Renal pelvis (tissue), 1 donor: ENCODE measurements at regions not wholly inside any gene's neighbourhood (a gene's known extent, or its start where the extent isn't known, plus 50 kb on each side); places are given as distances from the start of the nearest gene placed in this dataset.

Experiments used
- DNase-seq: peaks from one replicate; pipeline ENCODE4 v3.0.0-alpha.2; 2013

GRCh38 chr20:24762791-24763350 lies 186.2 kb upstream of the CST7 start:
- DNase-seq = no peak

DNA sequence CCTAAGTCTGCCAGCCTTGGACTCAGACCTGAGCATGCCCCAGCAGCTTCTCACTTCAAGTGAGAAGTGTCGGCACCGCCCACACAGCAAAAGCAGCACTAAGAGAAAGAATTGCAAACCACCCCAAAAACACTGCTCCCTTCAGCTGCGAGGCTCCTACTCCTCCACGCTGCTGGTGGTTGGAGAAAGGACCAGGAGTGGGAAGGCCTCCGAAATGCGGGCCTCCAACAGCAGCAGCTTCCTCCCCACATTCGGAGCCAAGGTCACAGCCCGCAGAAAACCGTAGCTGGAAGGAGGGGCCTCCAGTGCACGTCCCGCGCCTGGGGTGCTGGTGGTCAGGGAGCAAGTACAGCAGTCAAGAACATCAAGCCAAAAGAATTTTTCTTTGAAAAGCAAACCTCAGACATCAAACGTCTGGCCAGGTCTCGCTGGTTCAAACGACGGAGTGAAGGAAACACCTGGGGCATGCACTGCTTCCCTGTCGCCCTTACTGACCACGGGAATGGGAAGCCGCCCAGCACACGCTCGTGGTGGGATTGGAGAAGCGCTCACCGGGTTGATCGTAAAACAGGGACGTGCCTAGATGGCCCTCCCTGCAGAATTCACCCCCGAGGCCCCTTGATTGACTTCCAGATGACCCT lies 185.6 kb upstream of the CST7 start:
- DNase-seq = no peak

- no peak for DNase-seq
Measured at GRCh38 chr20:24764027-24764793, 184.9 kb upstream of the CST7 start.

- DNase-seq = no peak
Measured at GRCh38 chr20:24764794-24765202, 184.3 kb upstream of the CST7 start.

DNA sequence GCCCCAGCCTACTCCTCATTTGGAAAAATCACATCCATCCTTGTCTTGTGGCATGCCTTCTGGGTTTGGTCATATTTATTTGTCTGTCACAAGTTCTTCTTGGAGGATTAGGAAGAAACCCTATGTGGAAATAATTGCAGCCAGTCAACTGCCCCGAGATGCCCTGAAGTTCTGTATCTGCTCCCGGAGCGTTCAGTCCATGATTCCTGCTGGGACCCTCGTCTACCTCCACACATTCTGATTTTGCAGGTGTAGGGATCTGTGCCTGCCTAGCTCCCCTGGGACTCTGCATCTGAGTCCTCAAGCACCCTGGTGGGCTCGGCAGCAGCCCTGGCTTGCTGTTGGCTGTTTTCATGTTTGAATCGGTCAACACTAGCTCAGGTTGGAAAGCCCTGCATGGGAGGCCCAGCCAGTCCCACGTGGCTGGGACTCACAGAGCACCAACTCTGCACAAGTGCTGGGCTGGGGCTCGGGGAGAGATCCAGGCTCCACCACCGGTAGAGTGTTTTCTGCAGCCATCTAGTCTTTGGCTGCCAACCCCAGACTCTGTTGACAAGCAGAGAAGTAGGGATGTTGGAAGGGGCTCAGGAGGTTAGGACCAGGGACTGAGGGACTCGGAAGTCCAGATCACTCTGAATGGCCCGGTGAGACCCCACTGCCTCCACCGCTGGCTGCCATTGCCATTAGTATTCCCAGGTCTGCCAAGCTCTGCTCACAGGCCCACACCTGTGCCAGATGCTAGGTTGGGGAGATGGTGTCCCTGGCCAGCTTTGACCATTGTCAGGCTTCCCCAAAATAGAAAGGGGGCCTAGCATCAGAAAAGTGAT lies 183.5 kb upstream of the CST7 start:
- no peak for DNase-seq

DNA sequence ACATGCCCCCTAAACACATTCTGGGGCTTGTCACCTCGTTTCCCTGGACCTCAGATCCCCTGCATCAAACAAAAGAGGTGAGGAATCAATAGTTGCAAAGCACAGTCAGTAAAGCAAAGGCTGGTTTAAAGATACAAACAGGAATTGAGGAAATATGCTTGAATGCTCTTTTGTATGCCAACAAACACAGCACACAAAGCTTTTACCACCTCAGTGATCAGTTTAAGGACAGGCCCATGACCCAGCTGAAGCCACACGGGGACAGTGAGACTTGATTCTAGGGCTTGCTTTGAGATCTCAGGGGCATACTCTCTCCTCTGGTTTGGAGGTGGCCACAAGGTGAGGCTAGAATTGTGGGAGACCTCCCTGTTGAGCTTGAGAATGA lies 182.9 kb upstream of the CST7 start:
- no peak for DNase-seq

GRCh38 chr20:24766826-24767622 lies 182.0 kb upstream of the CST7 start:
- no peak for DNase-seq

DNA sequence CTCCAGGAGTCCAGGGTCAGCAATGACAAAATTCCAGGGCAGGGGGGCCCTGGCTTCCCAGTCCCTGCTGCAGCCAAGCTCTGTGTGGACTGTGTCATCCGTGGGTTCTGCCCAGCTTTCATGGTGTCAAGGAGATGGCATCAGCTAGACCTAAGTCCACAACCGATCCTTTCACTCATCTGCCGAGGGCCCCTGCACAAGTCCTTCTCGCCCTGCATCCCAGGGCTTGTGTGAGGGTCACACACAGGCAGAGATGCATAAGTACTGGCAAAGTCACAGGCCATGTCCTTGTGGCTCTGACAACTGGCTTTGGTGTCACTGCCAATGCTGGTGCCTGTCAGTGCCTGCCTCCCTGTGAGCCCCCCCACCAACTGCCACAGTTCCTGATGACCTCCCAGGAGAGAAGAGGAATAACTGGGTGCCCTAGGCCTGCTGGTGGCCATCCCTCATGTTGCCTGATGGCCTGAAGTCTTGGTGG lies 181.4 kb upstream of the CST7 start:
- DNase-seq = no peak

- DNase-seq = no peak
Measured at GRCh38 chr20:24768201-24768636, 180.8 kb upstream of the CST7 start.

DNA sequence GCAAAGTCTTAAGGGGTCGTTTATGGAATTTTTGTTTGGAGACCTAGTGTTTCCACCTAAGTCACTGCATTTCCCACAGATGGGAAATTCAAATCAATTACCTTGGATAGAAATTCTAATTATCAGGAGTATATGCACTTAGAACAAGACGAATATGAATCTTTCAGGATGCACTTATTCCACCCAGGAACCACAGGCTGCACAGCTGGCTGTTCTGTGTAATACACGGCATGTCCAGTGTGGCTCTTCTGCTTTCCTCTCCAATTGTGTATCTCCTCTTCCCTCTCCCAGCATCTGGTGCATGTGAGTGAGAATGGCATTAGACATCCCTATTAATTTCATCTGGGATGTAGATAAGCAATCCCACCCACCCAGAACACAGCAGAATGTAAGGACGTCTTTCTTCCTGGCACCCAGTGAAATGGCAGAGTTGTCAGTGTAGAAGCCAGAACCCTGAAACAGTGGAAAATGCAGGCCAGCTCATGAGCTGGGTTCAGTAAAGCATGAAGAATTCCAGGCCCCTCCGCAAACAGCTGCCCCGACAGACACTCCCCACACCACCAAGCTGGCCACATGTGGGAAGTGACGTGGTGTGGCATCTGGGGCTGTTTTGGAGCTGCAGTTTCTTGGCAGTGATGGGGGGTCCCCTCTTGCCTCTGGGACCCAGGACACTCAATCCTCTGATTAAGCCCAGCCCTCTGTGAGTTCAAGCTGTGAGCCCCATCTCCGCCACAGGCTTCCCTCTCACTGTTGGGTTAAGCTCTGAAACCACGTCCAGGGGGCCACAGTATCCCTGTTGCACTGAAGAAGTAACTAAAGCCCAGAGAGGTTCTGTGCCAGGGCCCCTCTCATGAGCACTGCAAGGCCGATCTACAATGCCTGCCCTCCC lies 180.1 kb upstream of the CST7 start:
- no peak for DNase-seq

GRCh38 chr20:24769878-24770627 lies 179.0 kb upstream of the CST7 start:
- no peak for DNase-seq

GRCh38 chr20:24770628-24771541 lies 178.2 kb upstream of the CST7 start:
- no peak for DNase-seq

GRCh38 chr20:24771542-24772061 lies 177.5 kb upstream of the CST7 start:
- no peak for DNase-seq

DNA sequence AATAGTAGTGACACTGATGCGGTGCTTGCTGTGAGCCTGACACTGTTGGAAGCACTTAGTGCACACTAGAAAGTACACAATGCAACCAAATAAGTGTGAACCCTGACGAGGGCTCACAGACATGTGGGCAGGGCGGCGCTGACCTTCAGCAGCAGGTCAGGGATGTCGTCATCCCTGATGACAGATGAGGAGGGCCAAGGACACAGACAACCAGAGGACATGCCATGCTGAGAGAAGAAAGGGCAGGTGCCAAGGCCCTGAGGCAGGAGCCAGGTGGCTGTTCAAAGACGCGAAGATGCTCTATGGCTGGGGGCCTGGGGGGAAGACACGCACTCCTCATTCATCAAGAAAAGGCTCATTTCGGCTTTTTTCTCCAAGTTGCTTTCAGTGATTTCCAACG lies 176.4 kb upstream of the CST7 start:
- DNase-seq = no peak

GRCh38 chr20:24773168-24773567 lies 175.9 kb upstream of the CST7 start:
- no peak for DNase-seq

DNA sequence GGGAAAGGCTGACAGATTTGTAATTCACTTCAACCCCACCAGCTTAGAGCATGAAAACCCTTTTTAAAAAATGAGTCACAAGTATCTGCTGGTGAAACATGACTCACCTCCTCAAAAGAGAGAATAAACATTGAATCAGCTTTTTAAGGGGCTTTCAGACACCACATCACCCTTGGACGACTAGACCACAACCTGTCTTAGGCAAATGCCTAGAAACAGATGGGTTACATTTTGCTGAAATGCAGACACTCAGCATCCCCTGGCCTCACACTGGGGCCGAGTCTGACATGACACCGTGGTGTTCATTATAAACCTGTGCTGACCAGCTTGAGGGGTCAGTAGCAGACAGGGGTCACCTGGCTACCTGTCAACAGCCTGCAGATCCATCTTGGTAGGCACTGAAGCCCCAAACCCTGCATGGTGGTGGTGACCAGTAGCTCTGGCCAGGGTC lies 175.3 kb upstream of the CST7 start:
- DNase-seq = no peak

- no peak for DNase-seq
Measured at GRCh38 chr20:24775966-24776365, 173.1 kb upstream of the CST7 start.

DNA sequence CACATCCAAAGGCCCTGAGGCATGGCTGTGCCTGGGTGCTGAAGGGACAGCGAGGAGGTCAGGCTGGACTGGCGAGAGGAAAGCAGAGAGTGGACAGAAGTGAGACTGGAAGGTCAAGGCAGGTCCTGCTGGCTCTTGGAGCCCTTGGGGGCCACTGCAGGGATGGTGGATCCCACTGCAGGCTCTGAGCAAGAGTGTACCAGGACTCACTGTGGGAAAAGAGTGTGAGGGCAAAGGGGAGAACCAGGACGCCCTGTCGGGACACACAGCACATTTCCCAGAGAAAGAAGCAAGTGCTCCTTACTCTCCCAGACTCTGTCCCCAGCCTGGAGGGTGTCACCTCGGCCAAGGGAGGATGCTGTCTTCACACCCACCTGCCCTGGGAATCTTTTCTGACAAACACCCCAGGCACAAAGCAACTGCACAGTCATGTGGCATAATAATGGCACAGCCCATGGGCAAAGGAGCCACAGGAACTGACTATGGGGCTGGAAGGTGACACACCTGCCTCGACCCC lies 172.3 kb upstream of the CST7 start:
- no peak for DNase-seq
